PFSK-1 (cell line): ENCODE measurements at regions not wholly inside any gene's neighbourhood (a gene's known extent, or its start where the extent isn't known, plus 50 kb on each side); places are given as distances from the start of the nearest gene placed in this dataset.

Source experiments
- FOXP2 ChIP-seq: optimal IDR thresholded peaks from 2 replicates; pipeline ENCODE3; 2011; ENCODE audit warnings: borderline replicate concordance, control low read depth, inconsistent platforms; ENCODE audit not compliant: insufficient read depth; ENCODE audit errors: extremely low read length, extremely low read depth
- POLR2AphosphoS5 ChIP-seq: IDR thresholded peaks from 2 replicates; pipeline ENCODE4 v1.6.1; 2012; ENCODE audit warnings: low read depth, mild to moderate bottlenecking, control low read depth, low read length, moderate library complexity
- REST ChIP-seq, 2 experiments: IDR thresholded peaks; 2 replicates each; pipeline versions ENCODE4 v1.6.1 to v1.8.0; 2011 to 2012; ENCODE audit warnings: low read depth in 2 of 2, low read length in 2 of 2, control low read depth in 1 of 2, inconsistent platforms in 1 of 2, mild to moderate bottlenecking in 1 of 2, moderate library complexity in 1 of 2; ENCODE audit not compliant: insufficient read depth in 1 of 2
- SIN3A ChIP-seq: IDR thresholded peaks from 2 replicates; pipeline ENCODE4 v1.6.1; 2012; ENCODE audit warnings: mild to moderate bottlenecking, low read length, moderate library complexity, borderline replicate concordance; ENCODE audit not compliant: insufficient read depth
- TAF1 ChIP-seq: IDR thresholded peaks from 2 replicates; pipeline ENCODE4 v1.6.1; 2012; ENCODE audit warnings: low read length, control low read depth, borderline replicate concordance; ENCODE audit not compliant: insufficient read depth

- TF ChIP-seq POLR2AphosphoS5 (no peak), TAF1 (no peak), FOXP2 (no peak), REST (IDR thresholded peaks at IDR 0.05; ENCODE audit: insufficient read depth in 1 of 2, low read depth in 2 of 2, low read length in 2 of 2) (no peak), SIN3A (no peak)
These were observed 535.2 kb upstream of the CLINT1 start for GRCh38 chr5:158394102-158394501.

- no peak for TF ChIP-seq POLR2AphosphoS5
- TF ChIP-seq TAF1 = no peak
These were observed 534.5 kb upstream of the CLINT1 start for GRCh38 chr5:158393457-158393856.

GRCh38 chr5:158392753-158393152 lies 533.8 kb upstream of the CLINT1 start:
- TF ChIP-seq POLR2AphosphoS5 (no peak), FOXP2 (no peak), TAF1 (no peak), SIN3A (no peak), REST (IDR thresholded peaks at IDR 0.05; ENCODE audit: insufficient read depth in 1 of 2, low read depth in 2 of 2, low read length in 2 of 2) (no peak)

- no peak for TF ChIP-seq REST (IDR thresholded peaks at IDR 0.05; ENCODE audit: insufficient read depth in 1 of 2, low read depth in 2 of 2, low read length in 2 of 2)
These were observed 531.6 kb upstream of the CLINT1 start for GRCh38 chr5:158390577-158390976.

- TF ChIP-seq POLR2AphosphoS5 (no peak), SIN3A (no peak), FOXP2 (no peak), TAF1 (no peak), REST (IDR thresholded peaks at IDR 0.05; ENCODE audit: insufficient read depth in 1 of 2, low read depth in 2 of 2, low read length in 2 of 2) (no peak)
These were observed 530.8 kb upstream of the CLINT1 start for GRCh38 chr5:158389786-158390185.

- no peak for TF ChIP-seq FOXP2
- TF ChIP-seq POLR2AphosphoS5 = no peak
- TF ChIP-seq REST (IDR thresholded peaks at IDR 0.05; ENCODE audit: insufficient read depth in 1 of 2, low read depth in 2 of 2, low read length in 2 of 2) = no peak
- no peak for TF ChIP-seq TAF1
- TF ChIP-seq SIN3A = no peak
These were observed 529.1 kb upstream of the CLINT1 start for GRCh38 chr5:158388021-158388420.
